Vagina (tissue), 2 donors: ENCODE measurements at regions not wholly inside any gene's neighbourhood (a gene's known extent, or its start where the extent isn't known, plus 50 kb on each side); places are given as distances from the start of the nearest gene placed in this dataset.

Experiments
- CTCF ChIP-seq, 3 experiments: fragments of 450-650 bp in 2 of 3; fragments of 200-600 bp in 1 of 3; sonication (generic) in 1 of 3; IDR thresholded peaks; one replicate each; pipeline ENCODE4 v1.5.1; 2017 to 2019; ENCODE audit warnings: antibody characterized with exemption in 3 of 3, mild to moderate bottlenecking in 2 of 3, moderate library complexity in 2 of 3
- POLR2A ChIP-seq, 2 donors: fragments of 450-650 bp; IDR thresholded peaks; one replicate each; pipeline ENCODE4 v1.6.1; 2017; ENCODE audit warnings: antibody characterized with exemption in 2 of 2, mild to moderate bottlenecking in 2 of 2, moderate library complexity in 2 of 2

- TF ChIP-seq CTCF (IDR thresholded peaks at IDR 0.05): no peak
- no peak for TF ChIP-seq POLR2A (IDR thresholded peaks at IDR 0.05)
These were observed 487.1 kb downstream of the AACS start for GRCh38 chr12:125552295-125552694.
